ENCODE measurements at regions not wholly inside any gene's neighbourhood (a gene's known extent, or its start where the extent isn't known, plus 50 kb on each side); places are given as distances from the start of the nearest gene placed in this dataset.
A peak's percentile ranks its signal among the peaks of the same experiment; 100 is the strongest.

DNA sequence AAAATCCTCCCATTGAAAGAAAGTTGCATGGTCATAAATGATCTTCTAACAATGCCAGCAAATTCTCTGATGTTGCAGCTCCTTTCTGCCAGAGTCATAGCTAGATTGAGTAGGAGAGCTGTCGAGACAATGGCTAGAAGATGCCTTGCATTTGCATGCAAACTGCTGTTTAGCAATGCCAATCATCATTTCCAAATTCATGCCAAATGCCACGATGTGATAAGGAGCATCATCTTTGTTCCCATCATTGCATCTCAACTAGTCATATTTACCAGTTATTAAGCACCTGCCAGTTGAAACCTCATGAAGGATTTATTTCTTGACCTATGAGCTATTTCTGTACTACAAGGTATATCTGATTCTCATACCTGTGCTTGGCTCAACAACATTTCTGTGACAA lies 246.4 kb upstream of the PIK3R1 start:
- Histone ChIP-seq H3K36me3 (no peaks in the 10 kb centered on the region), H3K27me3 (no peaks in the 10 kb centered on the region), H3K9me3 (no peaks in the 10 kb centered on the region), H3K4me1 (peaks cover 0 to 33% (median 12%) of the 10 kb centered on the region in 4 donors), H3K27ac (no peak overlapping the region), H3K4me3 (no peak overlapping the region)
- WGBS, 2 donors = 76 to 80% methylated on average over 2 of the region's 2 CpGs
- DNase-seq (ENCODE audit: low spot score in 2 of 2) = no peak
- TF ChIP-seq, protein P1, sequence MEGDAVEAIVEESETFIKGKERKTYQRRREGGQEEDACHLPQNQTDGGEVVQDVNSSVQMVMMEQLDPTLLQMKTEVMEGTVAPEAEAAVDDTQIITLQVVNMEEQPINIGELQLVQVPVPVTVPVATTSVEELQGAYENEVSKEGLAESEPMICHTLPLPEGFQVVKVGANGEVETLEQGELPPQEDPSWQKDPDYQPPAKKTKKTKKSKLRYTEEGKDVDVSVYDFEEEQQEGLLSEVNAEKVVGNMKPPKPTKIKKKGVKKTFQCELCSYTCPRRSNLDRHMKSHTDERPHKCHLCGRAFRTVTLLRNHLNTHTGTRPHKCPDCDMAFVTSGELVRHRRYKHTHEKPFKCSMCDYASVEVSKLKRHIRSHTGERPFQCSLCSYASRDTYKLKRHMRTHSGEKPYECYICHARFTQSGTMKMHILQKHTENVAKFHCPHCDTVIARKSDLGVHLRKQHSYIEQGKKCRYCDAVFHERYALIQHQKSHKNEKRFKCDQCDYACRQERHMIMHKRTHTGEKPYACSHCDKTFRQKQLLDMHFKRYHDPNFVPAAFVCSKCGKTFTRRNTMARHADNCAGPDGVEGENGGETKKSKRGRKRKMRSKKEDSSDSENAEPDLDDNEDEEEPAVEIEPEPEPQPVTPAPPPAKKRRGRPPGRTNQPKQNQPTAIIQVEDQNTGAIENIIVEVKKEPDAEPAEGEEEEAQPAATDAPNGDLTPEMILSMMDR (IDR thresholded peaks at IDR 0.05) = no peak
- no peak for TF ChIP-seq POLR2A (IDR thresholded peaks at IDR 0.05)

DNA sequence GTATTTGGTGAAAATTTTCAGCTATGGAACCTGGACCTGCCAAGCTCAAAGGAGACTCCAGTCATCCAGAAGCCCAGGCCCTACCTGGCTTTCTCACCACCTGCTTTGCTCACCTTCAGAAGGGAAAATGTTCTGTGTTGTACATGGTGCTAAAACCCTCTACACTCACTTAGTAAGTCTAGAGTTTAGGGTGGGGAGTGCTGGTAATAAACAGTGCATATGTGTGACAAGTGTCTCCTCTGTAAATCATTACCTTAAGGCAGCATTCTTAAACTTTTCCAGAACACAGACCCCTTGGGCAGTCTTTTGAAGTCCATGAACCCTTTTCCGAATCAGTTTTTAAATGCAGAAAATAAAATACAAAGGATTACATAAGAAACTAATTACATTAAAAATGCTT lies 248.8 kb upstream of the PIK3R1 start:
- DNase-seq (ENCODE audit: low spot score in 2 of 2) = no peak

DNA sequence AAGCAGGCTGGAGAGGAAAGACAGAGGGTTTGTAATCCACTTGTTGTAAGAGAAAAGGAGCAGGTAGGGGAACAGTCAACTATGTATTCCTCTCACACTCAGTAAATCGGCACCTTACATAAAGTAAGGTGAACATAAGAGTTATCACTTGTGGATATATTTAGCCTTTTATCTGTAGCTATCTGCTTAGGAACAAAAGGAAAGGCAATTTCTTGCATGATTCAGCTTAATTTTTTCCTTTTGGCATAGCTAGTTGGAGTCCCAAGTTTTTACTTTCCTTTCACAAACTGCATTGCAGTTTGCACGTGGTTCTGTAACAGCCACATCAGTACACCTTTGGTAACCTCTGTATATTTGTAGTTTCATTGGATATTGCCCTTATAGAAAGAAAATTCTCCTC lies 250.9 kb upstream of the PIK3R1 start:
- no peak overlapping the region for H3K27ac ChIP-seq
- DNase-seq (ENCODE audit: low spot score in 2 of 2) = no peak
- no peaks in the 10 kb centered on the region for H3K9me3 ChIP-seq
- 66 to 69% methylated on average over 2 of the region's 2 CpGs for WGBS, 2 donors
- TF ChIP-seq, protein P1 (IDR thresholded peaks at IDR 0.05) = no peak
- TF ChIP-seq POLR2A (IDR thresholded peaks at IDR 0.05) (no peak), EP300 (IDR thresholded peaks at IDR 0.05) (no peak)
- H3K4me1 ChIP-seq = peaks cover 0 to 9% (median 4%) of the 10 kb centered on the region in 4 donors
- no peaks in the 10 kb centered on the region for H3K36me3 ChIP-seq
- H3K4me3 ChIP-seq = no peak overlapping the region
- no peaks in the 10 kb centered on the region for H3K27me3 ChIP-seq

More for the DNA sequence above, 248.8 kb upstream of the PIK3R1 start:
- Histone ChIP-seq H3K27me3 (no peaks in the 10 kb centered on the region), H3K36me3 (no peaks in the 10 kb centered on the region), H3K9me3 (no peaks in the 10 kb centered on the region), H3K4me1 (peaks cover 0 to 24% (median 10%) of the 10 kb centered on the region in 4 donors), H3K27ac (no peak overlapping the region), H3K4me3 (no peak overlapping the region)
- 98 to 100% methylated on average over 1 of the region's 1 CpG for WGBS, 2 donors
- TF ChIP-seq, protein P1 (IDR thresholded peaks at IDR 0.05) = no peak
- TF ChIP-seq POLR2A (IDR thresholded peaks at IDR 0.05) (no peak), EP300 (IDR thresholded peaks at IDR 0.05) (no peak)

DNA sequence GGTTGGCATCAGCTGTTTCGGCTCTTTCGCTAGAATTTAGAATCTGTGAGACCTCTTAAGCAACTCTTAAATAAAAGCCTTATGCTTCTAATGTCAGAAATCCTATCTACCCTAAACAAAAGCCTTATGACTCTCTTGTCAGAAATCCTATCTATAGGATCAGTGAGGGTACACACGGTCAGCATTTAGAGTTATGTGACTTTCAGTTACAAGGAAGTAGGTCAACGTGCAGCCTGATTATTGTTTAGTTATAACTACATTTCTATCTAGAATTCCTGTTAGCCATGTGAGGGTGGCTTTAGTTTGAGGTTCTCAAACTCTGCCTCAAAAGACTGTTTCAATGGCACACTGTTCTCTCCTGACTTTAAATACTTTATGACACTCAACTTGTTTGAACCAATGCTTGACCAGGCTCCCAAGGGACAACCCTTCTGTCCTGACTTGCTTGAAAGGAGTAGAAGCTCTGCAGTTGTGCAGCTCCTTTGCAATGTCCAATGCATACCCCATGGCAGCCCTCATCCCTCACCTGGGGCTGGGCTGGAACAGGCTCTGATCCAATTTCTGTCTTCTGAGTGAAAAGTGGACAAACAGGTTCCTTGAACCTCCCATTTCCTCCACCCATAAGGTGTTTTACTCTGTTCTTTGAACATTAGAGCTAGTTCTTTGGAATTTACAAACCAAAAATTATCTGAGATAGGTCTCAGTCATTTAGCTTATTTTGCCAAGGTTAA lies 251.6 kb upstream of the PIK3R1 start:
- WGBS, 2 donors = 89 to 91% methylated on average over 4 of the region's 4 CpGs

DNA sequence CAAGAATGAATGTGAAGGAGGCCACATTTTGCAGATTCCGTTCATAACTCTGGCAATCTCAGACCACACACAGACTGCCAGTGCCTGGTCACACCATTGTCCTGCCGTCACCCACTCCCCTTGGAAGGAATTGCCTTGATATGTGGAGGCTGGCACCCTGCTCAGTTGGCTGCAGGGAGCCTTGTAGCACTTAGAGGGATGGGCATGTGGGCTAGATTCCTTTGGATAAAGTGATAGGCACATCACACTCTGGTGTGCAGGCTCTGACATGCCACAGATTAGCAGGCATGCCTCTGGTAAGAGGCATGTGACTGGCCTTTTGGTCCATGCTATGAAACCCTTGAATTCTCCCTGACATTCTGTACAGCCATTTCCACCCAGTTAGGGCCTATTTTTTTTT lies 254.6 kb upstream of the PIK3R1 start:
- Histone ChIP-seq H3K9me3 (no peaks in the 10 kb centered on the region), H3K27ac (peak overlapping the region in 1 of 4 donors; percentile 53), H3K36me3 (no peaks in the 10 kb centered on the region), H3K4me1 (peaks cover 0 to 9% (median 4%) of the 10 kb centered on the region in 4 donors), H3K4me3 (no peak overlapping the region), H3K27me3 (no peaks in the 10 kb centered on the region)
- 26 to 55% methylated on average over 2 of the region's 2 CpGs for WGBS, 2 donors
- no peak for DNase-seq (ENCODE audit: low spot score in 2 of 2)
- TF ChIP-seq, protein P1 (IDR thresholded peaks at IDR 0.05) = no peak
- no peak for TF ChIP-seq EP300 (IDR thresholded peaks at IDR 0.05)
- no peak for TF ChIP-seq POLR2A (IDR thresholded peaks at IDR 0.05)

More for the DNA sequence above, 251.6 kb upstream of the PIK3R1 start:
- no peak for TF ChIP-seq POLR2A (IDR thresholded peaks at IDR 0.05)
- TF ChIP-seq EP300 (IDR thresholded peaks at IDR 0.05) = no peak
- TF ChIP-seq, protein P1 (IDR thresholded peaks at IDR 0.05) = no peak
- no peaks in the 10 kb centered on the region for H3K9me3 ChIP-seq
- no peaks in the 10 kb centered on the region for H3K36me3 ChIP-seq
- no peak overlapping the region for H3K27ac ChIP-seq
- DNase-seq (ENCODE audit: low spot score in 2 of 2) = no peak
- no peaks in the 10 kb centered on the region for H3K27me3 ChIP-seq
- H3K4me1 ChIP-seq = peaks cover 0 to 9% (median 4%) of the 10 kb centered on the region in 4 donors
- H3K4me3 ChIP-seq = no peak overlapping the region

Measured in tibial nerve (tissue), 4 donors.